Activated CD8-positive, alpha-beta T cell treated with anti-CD3 and anti-CD28 coated beads, Interleukin-2, amount 10 ng/mL, durations not matched to agents 7 days and 5 days (primary cell): ENCODE measurements at regions not wholly inside any gene's neighbourhood (a gene's known extent, or its start where the extent isn't known, plus 50 kb on each side); places are given as distances from the start of the nearest gene placed in this dataset.
"Not testable (repeated sequence)": the region's sequence is repeated elsewhere in the genome, so short reads cannot be mapped to it uniquely, and the experiment has no call there.

Experiments used
- ATAC-seq: fragments of 150-1000 bp; cut with Tn5 transposase; one replicate; pipeline ENCODE4 v1.10.0; 2021; ENCODE audit warnings: moderate library complexity
- CTCF ChIA-PET: fragments of 350-600 bp; sonication (Branson Sonifier 250); formaldehyde crosslinking; loops from one replicate; lab custom pipeline; 2021; ENCODE audit warnings: antibody characterized with exemption; lab: Charles Lee
- POLR2A ChIA-PET: fragments of 350-600 bp; sonication (Branson Sonifier 250); formaldehyde crosslinking; loops from one replicate; lab custom pipeline; 2021; ENCODE audit warnings: antibody characterized with exemption; lab: Charles Lee
- DNase-seq: peaks from one replicate; pipeline ENCODE4 v3.0.0-alpha.2; 2020
- H3K27ac Mint-ChIP-seq: one replicate; pipeline ENCODE4 v1.8.0; 2021; ENCODE audit warnings: mild to moderate bottlenecking, mixed read lengths
- H3K27me3 Mint-ChIP-seq: one replicate; pipeline ENCODE4 v1.8.0; 2021; ENCODE audit warnings: low read depth, mixed read lengths
- H3K36me3 Mint-ChIP-seq: one replicate; pipeline ENCODE4 v1.8.0; 2021; ENCODE audit warnings: low read depth, mixed read lengths
- H3K4me1 Mint-ChIP-seq: one replicate; pipeline ENCODE4 v1.8.0; 2021; ENCODE audit warnings: low read depth, mixed read lengths
- H3K4me3 Mint-ChIP-seq: one replicate; pipeline ENCODE4 v1.8.0; 2021; ENCODE audit warnings: mild to moderate bottlenecking, mixed read lengths
- H3K9me3 Mint-ChIP-seq: one replicate; pipeline ENCODE4 v1.8.0; 2022; ENCODE audit warnings: mixed read lengths; ENCODE audit not compliant: insufficient read depth

- Mint-ChIP-seq H3K4me1 (no peaks in the 10 kb centered on the region), H3K4me3 (no peak overlapping the region), H3K27me3 (no peaks in the 10 kb centered on the region), H3K9me3 (peaks cover 83% of the 10 kb centered on the region), H3K36me3 (no peaks in the 10 kb centered on the region), H3K27ac (no peak overlapping the region)
- CTCF ChIA-PET = no interaction called here
- POLR2A ChIA-PET = no interaction called here
- ATAC-seq = no peak
- no peak for DNase-seq
These were observed 1526.5 kb upstream of the TPTE start for GRCh38 chr21:8994640-8995511.

GRCh38 chr21:8996487-8996968 is 1524.9 kb upstream of the TPTE start:
- ATAC-seq, H3K4me3 Mint-ChIP-seq, POLR2A ChIA-PET, H3K36me3 Mint-ChIP-seq, CTCF ChIA-PET, H3K27ac Mint-ChIP-seq, H3K27me3 Mint-ChIP-seq, H3K4me1 Mint-ChIP-seq, DNase-seq: not testable (repeated sequence)
- peaks cover 74% of the 10 kb centered on the region for H3K9me3 Mint-ChIP-seq

DNA sequence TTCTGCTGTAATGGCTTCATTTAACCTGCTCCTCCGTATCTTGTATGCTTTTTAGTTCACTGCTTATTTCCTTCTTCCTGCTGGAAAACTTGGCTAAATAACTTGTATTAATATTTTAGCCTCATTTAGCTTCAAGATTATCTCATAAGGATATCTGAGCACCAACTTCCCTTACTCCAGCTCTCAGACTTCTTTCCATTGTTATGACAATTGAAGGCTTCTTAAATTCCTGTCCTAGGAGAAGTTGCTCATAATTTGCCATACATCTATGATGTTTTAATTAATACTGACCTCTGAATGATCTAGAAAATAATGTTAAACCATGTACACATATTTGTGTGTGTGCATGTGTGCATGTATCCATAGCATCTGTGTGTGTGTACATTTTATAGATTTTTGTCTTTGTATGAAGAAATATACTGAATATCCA is 1524.4 kb upstream of the TPTE start:
- DNase-seq (no peak), ATAC-seq (no peak)
- H3K27ac Mint-ChIP-seq = no peak overlapping the region
- no peaks in the 10 kb centered on the region for H3K4me1 Mint-ChIP-seq
- H3K4me3 Mint-ChIP-seq = no peak overlapping the region
- CTCF ChIA-PET = no interaction called here
- POLR2A ChIA-PET = no interaction called here
- H3K27me3 Mint-ChIP-seq = no peaks in the 10 kb centered on the region
- H3K9me3 Mint-ChIP-seq = peaks cover 69% of the 10 kb centered on the region
- no peaks in the 10 kb centered on the region for H3K36me3 Mint-ChIP-seq

GRCh38 chr21:8997443-8998390 is 1523.7 kb upstream of the TPTE start:
- H3K9me3 Mint-ChIP-seq = peaks cover 66% of the 10 kb centered on the region
- H3K4me3 Mint-ChIP-seq, H3K4me1 Mint-ChIP-seq, POLR2A ChIA-PET, H3K27ac Mint-ChIP-seq, ATAC-seq, H3K36me3 Mint-ChIP-seq, CTCF ChIA-PET, H3K27me3 Mint-ChIP-seq, DNase-seq: not testable (repeated sequence)

DNA sequence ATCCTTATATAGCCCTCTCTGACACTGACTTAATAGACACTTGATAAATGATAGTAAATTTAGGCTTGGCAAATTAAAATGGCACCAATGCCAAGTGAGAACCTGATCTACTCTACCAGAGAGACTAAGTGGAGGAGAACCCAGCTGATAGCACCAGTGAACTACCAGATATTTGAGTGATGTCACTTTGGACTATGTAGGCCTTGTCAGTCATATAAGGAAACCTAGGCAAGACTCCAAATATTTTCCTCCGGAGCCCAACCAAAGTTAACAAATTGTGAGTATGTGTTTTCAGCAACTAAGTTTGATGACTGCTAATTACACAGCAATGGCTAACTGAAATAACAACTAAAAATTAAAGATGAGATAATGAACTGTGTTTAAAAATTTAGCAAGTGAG is 1522.9 kb upstream of the TPTE start:
- POLR2A ChIA-PET, H3K36me3 Mint-ChIP-seq, H3K27me3 Mint-ChIP-seq, H3K27ac Mint-ChIP-seq, ATAC-seq, H3K4me3 Mint-ChIP-seq, DNase-seq, H3K4me1 Mint-ChIP-seq, CTCF ChIA-PET: not testable (repeated sequence)
- H3K9me3 Mint-ChIP-seq = peaks cover 64% of the 10 kb centered on the region

DNA sequence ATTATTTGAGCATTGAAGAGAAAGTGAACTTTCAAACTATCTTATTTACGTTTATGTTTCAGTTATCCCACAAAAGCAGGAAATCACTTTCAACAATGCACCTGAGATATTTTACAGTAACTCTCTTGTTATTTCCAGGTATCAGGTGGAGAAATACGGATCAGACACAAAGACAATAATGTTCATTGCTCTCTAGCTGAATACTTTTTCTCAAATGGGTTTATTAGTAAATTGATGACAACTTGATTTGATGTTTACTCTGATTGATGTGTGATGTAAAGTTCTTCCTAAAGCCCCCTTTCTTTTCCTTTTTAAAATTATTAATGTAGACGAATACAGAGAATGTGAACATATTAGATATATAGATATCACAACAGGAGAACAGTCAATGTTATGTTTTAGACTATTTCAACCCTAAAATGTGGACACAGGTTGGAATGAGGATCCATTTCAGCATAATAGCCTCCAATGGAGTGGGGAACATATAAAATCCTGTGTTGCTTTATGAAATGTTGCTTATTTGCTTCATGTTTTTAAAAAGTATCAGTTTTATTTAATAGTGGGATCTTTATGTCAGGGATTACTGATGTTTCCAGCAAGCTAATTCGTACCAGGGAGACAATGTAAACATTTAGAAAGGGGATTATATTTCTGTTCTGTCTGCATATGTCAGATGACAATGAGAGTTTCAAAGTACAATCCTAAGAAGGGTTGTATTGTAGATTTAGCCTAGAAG is 1522.3 kb upstream of the TPTE start:
- POLR2A ChIA-PET = no interaction called here

GRCh38 chr21:9000132-9000531 is 1521.3 kb upstream of the TPTE start:
- H3K27me3 Mint-ChIP-seq, ATAC-seq, H3K27ac Mint-ChIP-seq, DNase-seq, POLR2A ChIA-PET, H3K4me1 Mint-ChIP-seq, CTCF ChIA-PET, H3K36me3 Mint-ChIP-seq, H3K4me3 Mint-ChIP-seq: not testable (repeated sequence)
- peaks cover 61% of the 10 kb centered on the region for H3K9me3 Mint-ChIP-seq

More for the DNA sequence above, 1522.3 kb upstream of the TPTE start:
- H3K4me1 Mint-ChIP-seq = no peaks in the 10 kb centered on the region
- DNase-seq (no peak), ATAC-seq (no peak)
- peaks cover 64% of the 10 kb centered on the region for H3K9me3 Mint-ChIP-seq
- H3K27me3 Mint-ChIP-seq = no peaks in the 10 kb centered on the region
- CTCF ChIA-PET = no interaction called here
- no peak overlapping the region for H3K4me3 Mint-ChIP-seq
- H3K27ac Mint-ChIP-seq = no peak overlapping the region
- H3K36me3 Mint-ChIP-seq = no peaks in the 10 kb centered on the region

- H3K27me3 Mint-ChIP-seq, ATAC-seq, H3K27ac Mint-ChIP-seq, DNase-seq, CTCF ChIA-PET, H3K36me3 Mint-ChIP-seq, POLR2A ChIA-PET, H3K4me1 Mint-ChIP-seq, H3K4me3 Mint-ChIP-seq: not testable (repeated sequence)
- H3K9me3 Mint-ChIP-seq = peaks cover 59% of the 10 kb centered on the region
These were observed 1520.7 kb upstream of the TPTE start for GRCh38 chr21:9000671-9001070.

GRCh38 chr21:9001890-9002663 is 1519.3 kb upstream of the TPTE start:
- H3K27ac Mint-ChIP-seq, H3K4me1 Mint-ChIP-seq, H3K4me3 Mint-ChIP-seq, DNase-seq, CTCF ChIA-PET, POLR2A ChIA-PET, ATAC-seq, H3K27me3 Mint-ChIP-seq, H3K36me3 Mint-ChIP-seq: not testable (repeated sequence)
- peaks cover 65% of the 10 kb centered on the region for H3K9me3 Mint-ChIP-seq

DNA sequence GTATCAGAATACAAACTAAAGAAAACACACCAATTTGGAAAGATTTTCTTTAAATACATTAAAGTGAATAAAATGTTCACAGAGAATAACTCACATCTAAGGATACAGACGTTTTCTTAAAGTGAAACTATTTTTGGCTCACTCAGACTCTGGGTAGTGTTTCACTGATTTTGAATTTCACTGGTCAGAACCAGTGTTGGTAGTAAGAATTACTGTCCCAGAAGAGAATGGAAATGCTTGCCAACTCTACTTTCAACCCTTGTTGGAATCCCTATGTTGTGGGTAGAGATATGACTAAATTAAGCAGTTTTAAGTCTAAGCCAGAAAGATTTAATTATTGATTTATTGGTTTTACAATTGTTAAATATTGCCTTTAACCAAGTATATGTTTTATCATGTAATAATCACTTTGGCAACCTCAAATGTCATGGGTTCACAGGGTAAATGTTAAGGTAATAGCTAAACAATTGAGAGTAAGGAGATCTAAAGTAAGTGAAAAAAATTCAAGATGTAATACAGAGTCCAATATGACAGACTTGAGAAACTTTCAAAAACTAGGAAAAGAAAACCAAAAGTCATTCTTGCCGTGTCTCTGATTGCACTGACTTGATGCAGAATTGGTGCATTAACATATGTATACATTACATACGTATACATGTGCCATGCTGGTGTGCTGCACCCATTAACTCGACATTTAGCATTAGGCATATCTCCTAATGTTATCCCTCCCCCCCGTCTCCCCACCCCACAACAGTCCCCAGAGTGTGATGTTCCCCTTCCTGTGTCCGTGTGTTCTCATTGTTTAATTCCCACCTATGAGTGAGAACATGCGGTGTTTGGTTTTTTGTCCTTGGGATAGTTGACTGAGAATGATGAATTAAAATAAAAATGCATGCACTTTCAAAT is 1517.2 kb upstream of the TPTE start:
- H3K27me3 Mint-ChIP-seq, CTCF ChIA-PET, DNase-seq, POLR2A ChIA-PET, H3K4me1 Mint-ChIP-seq, H3K4me3 Mint-ChIP-seq, H3K27ac Mint-ChIP-seq, ATAC-seq, H3K36me3 Mint-ChIP-seq: not testable (repeated sequence)
- peaks cover 64% of the 10 kb centered on the region for H3K9me3 Mint-ChIP-seq
